ENCODE measurements at regions not wholly inside any gene's neighbourhood (a gene's known extent, or its start where the extent isn't known, plus 50 kb on each side); places are given as distances from the start of the nearest gene placed in this dataset.

- DNase-seq = no peak
Observed at GRCh38 chr6:129911732-129912131, 50.6 kb upstream of the TMEM244 start.
